ENCODE measurements at regions not wholly inside any gene's neighbourhood (a gene's known extent, or its start where the extent isn't known, plus 50 kb on each side); places are given as distances from the start of the nearest gene placed in this dataset.

DNA sequence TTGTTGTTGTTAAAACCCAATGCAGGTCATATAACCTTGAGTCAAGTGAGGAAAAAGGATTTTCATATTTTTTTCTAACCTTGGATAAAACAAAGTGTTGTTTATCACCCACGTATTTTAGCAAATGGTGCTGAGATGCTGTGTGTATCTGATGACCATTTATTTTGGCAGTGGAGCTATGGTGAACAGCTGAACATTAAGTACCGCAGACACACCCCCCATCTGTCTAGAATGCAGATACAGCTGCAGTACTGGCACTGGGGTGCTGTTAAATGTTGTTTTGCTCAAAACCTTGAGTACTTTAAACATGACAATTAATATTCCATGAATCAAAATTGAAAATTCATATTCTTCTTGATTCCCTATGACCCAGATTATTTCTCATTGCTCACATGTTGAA, 773.3 kb upstream of the SLC39A10 start:
- TF ChIP-seq CTCF (IDR thresholded peaks at IDR 0.05) (no peak), ZFX (IDR thresholded peaks at IDR 0.05; ENCODE audit: borderline replicate concordance) (no peak)

All from 22Rv1 (cell line).